Sigmoid colon (tissue), 6 donors: ENCODE measurements at regions not wholly inside any gene's neighbourhood (a gene's known extent, or its start where the extent isn't known, plus 50 kb on each side); places are given as distances from the start of the nearest gene placed in this dataset.

ENCODE experiments used
- DNase-seq: peaks from one replicate; pipeline ENCODE4 v3.0.0-alpha.2; 2019
- H3K27ac ChIP-seq, 4 donors: fragments of 200-600 bp; sonication (generic); one replicate each; pipeline ENCODE4 v1.5.1; 2016 to 2019; ENCODE audit warnings: mild to moderate bottlenecking in 1 of 4
- H3K27me3 ChIP-seq, 3 donors: fragments of 200-600 bp; sonication (generic); one replicate each; pipeline ENCODE4 v1.5.1; 2019; ENCODE audit warnings: mild to moderate bottlenecking in 1 of 3
- H3K36me3 ChIP-seq, 4 donors: fragments of 200-600 bp; sonication (generic); one replicate each; pipeline ENCODE4 v1.5.1; 2016 to 2019
- H3K4me1 ChIP-seq, 4 donors: fragments of 200-600 bp; sonication (generic); one replicate each; pipeline ENCODE4 v1.5.1; 2017 to 2019
- H3K4me3 ChIP-seq, 4 donors: fragments of 200-600 bp; sonication (generic); one replicate each; pipeline ENCODE4 v1.5.1; 2017 to 2019; ENCODE audit warnings: mild to moderate bottlenecking in 2 of 4, moderate library complexity in 1 of 4
- H3K9me3 ChIP-seq, 4 donors: fragments of 200-600 bp in 3 of 4; sonication (generic) in 3 of 4; one replicate each; pipeline versions ENCODE4 v1.5.1 to v1.6.1; 2013 to 2019
- CTCF ChIP-seq, 4 experiments: fragments of 450-650 bp in 3 of 4; fragments of 200-600 bp in 1 of 4; IDR thresholded peaks; one replicate each; pipeline ENCODE4 v1.5.1; 2016 to 2019; ENCODE audit warnings: antibody characterized with exemption in 4 of 4, mild to moderate bottlenecking in 3 of 4, moderate library complexity in 2 of 4
- EP300 ChIP-seq, 4 donors: sonication (generic); formaldehyde crosslinking; IDR thresholded peaks; one replicate each; pipeline ENCODE4 v1.6.1; 2017; ENCODE audit warnings: antibody characterized with exemption in 4 of 4
- POLR2A ChIP-seq, 2 donors: fragments of 450-650 bp; IDR thresholded peaks; one replicate each; pipeline ENCODE4 v1.6.1; 2016; ENCODE audit warnings: antibody characterized with exemption in 2 of 2, mild to moderate bottlenecking in 2 of 2, moderate library complexity in 2 of 2
- POLR2AphosphoS5 ChIP-seq, 4 donors: sonication (generic); formaldehyde crosslinking; IDR thresholded peaks; one replicate each; pipeline ENCODE4 v1.6.1; 2017; ENCODE audit warnings: antibody characterized with exemption in 4 of 4
- WGBS, 2 donors: extraction: QIAGEN DNeasy Blood & Tissue Kit; methylation state at CpG; one replicate each; pipeline ENCODE4 v1.1.7; 2013; 5-methylcytosine and 5-hydroxymethylcytosine counted together
- intact Hi-C: fragments of 100-400 bp; cut with DNase I; formaldehyde crosslinking; loops from one replicate; pipeline ENCODE4 v1.15.1; 2023
- donor health status: healthy with polysubstance abuse.
- donor health status: healthy.

- intact Hi-C loops, result no loop called here
Observed at GRCh38 chr7:15755061-15755460, 68.6 kb upstream of the MEOX2 start.

DNA sequence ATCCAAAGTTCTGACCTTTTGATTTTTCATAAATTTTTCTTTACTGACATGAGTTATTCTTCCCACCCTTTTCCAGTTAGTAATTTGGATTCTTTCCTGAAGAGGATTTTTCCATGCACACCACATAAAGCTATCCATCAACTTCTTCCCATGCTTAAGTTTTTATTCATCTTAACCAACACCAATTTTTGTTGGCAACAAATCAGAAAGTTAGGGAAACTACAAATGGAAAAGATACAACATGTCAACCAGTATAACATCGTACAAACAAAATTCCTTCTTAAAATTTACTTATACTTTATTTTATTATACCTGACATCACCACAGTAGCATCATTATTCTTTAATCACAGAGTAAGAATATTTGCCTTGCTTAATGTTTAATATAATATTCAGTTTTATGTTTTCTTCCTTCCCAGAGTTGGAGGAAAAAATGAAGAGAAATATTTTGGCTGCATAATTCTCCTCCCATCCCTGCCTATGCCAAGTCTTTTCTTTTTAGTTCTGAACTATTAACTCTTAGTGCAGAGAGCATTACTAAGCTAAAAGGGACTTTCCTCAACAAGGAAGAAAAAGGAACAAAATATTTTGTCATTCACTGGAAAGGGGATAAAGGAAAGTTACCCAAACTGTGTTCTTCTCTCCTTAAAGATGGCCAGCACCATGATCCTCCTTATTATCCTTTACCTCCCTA lies 67.5 kb upstream of the MEOX2 start:
- WGBS, 2 donors, result 73 to 81% methylated on average over 1 of the region's 1 CpG
- H3K4me3 ChIP-seq, result no peak overlapping the region
- intact Hi-C loops, result no loop called here
- H3K4me1 ChIP-seq, result peaks cover 0 to 68% (median 44%) of the 10 kb centered on the region in 4 donors
- H3K27me3 ChIP-seq, result no peaks in the 10 kb centered on the region
- H3K36me3 ChIP-seq, result no peaks in the 10 kb centered on the region
- peak overlapping the region; percentile 14 to 57 (median 51) for H3K27ac ChIP-seq
- TF ChIP-seq POLR2AphosphoS5 (IDR thresholded peaks at IDR 0.05) (peak in 3 of 4 donors; percentile 28 to 71 (median 47)), POLR2A (IDR thresholded peaks at IDR 0.05) (no peak)
- H3K9me3 ChIP-seq, result no peaks in the 10 kb centered on the region
- DNase-seq, result no peak

More at GRCh38 chr7:15755061-15755460, 68.6 kb upstream of the MEOX2 start:
- Histone ChIP-seq H3K9me3 (no peaks in the 10 kb centered on the region), H3K4me1 (peaks cover 0 to 68% (median 44%) of the 10 kb centered on the region in 4 donors), H3K27me3 (no peaks in the 10 kb centered on the region), H3K27ac (peak overlapping the region in 1 of 4 donors; percentile 55), H3K36me3 (no peaks in the 10 kb centered on the region), H3K4me3 (no peak overlapping the region)
- no peak for TF ChIP-seq CTCF (IDR thresholded peaks at IDR 0.05)
- TF ChIP-seq POLR2A (IDR thresholded peaks at IDR 0.05), result no peak
- no peak for TF ChIP-seq POLR2AphosphoS5 (IDR thresholded peaks at IDR 0.05)
- no peak for TF ChIP-seq EP300 (IDR thresholded peaks at IDR 0.05)
- 82 to 86% methylated on average over 2 of the region's 2 CpGs for WGBS, 2 donors
- no peak for DNase-seq

- H3K36me3 ChIP-seq, result no peaks in the 10 kb centered on the region
- no peak for TF ChIP-seq POLR2A (IDR thresholded peaks at IDR 0.05)
- no peak for TF ChIP-seq POLR2AphosphoS5 (IDR thresholded peaks at IDR 0.05)
- TF ChIP-seq CTCF (IDR thresholded peaks at IDR 0.05), result peak in 1 of 4 experiments; percentile 11
- no peaks in the 10 kb centered on the region for H3K9me3 ChIP-seq
- H3K4me1 ChIP-seq, result peaks cover 0 to 79% (median 50%) of the 10 kb centered on the region in 4 donors
- H3K27ac ChIP-seq, result peak overlapping the region; percentile 13 to 72 (median 48)
- intact Hi-C loops, result no loop called here
- no peaks in the 10 kb centered on the region for H3K27me3 ChIP-seq
- no peak for DNase-seq
- WGBS, 2 donors, result 61 to 78% methylated on average over 1 of the region's 1 CpG
- H3K4me3 ChIP-seq, result no peak overlapping the region
Observed at GRCh38 chr7:15752377-15752776, 65.9 kb upstream of the MEOX2 start.

- Histone ChIP-seq H3K36me3 (no peaks in the 10 kb centered on the region), H3K4me1 (peaks cover 0 to 79% (median 53%) of the 10 kb centered on the region in 4 donors), H3K27ac (peak overlapping the region; percentile 0 to 72 (median 48)), H3K27me3 (no peaks in the 10 kb centered on the region), H3K4me3 (no peak overlapping the region), H3K9me3 (no peaks in the 10 kb centered on the region)
- intact Hi-C loops, result no loop called here
- DNase-seq, result no peak
- no peak for TF ChIP-seq CTCF (IDR thresholded peaks at IDR 0.05)
- TF ChIP-seq POLR2A (IDR thresholded peaks at IDR 0.05), result no peak
- peak in 1 of 4 donors; percentile 11 for TF ChIP-seq EP300 (IDR thresholded peaks at IDR 0.05)
- peak; percentile 7 to 59 (median 46) for TF ChIP-seq POLR2AphosphoS5 (IDR thresholded peaks at IDR 0.05)
- WGBS, 2 donors, result 84 to 90% methylated on average over 4 of the region's 4 CpGs
Observed at GRCh38 chr7:15751191-15751701, 64.8 kb upstream of the MEOX2 start.

GRCh38 chr7:15750727-15751126 lies 64.2 kb upstream of the MEOX2 start:
- WGBS, 2 donors, result 79 to 90% methylated on average over 3 of the region's 3 CpGs
- Histone ChIP-seq H3K9me3 (no peaks in the 10 kb centered on the region), H3K27ac (peak overlapping the region in 3 of 4 donors; percentile 31 to 72 (median 66)), H3K36me3 (no peaks in the 10 kb centered on the region), H3K27me3 (no peaks in the 10 kb centered on the region), H3K4me1 (peaks cover 0 to 75% (median 52%) of the 10 kb centered on the region in 4 donors), H3K4me3 (no peak overlapping the region)
- intact Hi-C loops, result no loop called here
- TF ChIP-seq CTCF (IDR thresholded peaks at IDR 0.05), result no peak
- no peak for TF ChIP-seq EP300 (IDR thresholded peaks at IDR 0.05)
- no peak for TF ChIP-seq POLR2AphosphoS5 (IDR thresholded peaks at IDR 0.05)
- TF ChIP-seq POLR2A (IDR thresholded peaks at IDR 0.05), result no peak
- no peak for DNase-seq
